ENCODE measurements at regions not wholly inside any gene's neighbourhood (a gene's known extent, or its start where the extent isn't known, plus 50 kb on each side); places are given as distances from the start of the nearest gene placed in this dataset.
"Not testable (repeated sequence)": the region's sequence is repeated elsewhere in the genome, so short reads cannot be mapped to it uniquely, and the experiment has no call there.

DNA sequence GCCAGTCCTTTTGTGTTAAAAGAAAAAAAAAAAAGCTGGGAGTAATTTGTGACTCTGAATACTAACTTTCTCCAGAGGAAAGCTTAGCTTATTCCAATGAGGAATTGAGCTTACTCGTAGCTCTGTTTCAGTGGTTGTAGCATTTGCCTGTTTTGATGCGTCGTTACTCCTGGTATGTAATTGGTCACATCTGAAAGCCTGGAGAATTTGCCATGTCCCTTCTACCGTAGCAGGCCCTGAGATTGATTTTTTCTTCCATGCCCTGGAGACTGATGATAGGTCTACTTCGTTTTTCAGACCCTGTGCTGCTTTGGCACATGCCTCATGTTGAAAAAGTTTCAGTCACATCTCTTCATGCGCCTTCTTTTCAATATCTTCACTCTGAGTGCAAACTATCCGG lies 1103.0 kb downstream of the PLA2G4A start:
- no peak for DNase-seq

DNA sequence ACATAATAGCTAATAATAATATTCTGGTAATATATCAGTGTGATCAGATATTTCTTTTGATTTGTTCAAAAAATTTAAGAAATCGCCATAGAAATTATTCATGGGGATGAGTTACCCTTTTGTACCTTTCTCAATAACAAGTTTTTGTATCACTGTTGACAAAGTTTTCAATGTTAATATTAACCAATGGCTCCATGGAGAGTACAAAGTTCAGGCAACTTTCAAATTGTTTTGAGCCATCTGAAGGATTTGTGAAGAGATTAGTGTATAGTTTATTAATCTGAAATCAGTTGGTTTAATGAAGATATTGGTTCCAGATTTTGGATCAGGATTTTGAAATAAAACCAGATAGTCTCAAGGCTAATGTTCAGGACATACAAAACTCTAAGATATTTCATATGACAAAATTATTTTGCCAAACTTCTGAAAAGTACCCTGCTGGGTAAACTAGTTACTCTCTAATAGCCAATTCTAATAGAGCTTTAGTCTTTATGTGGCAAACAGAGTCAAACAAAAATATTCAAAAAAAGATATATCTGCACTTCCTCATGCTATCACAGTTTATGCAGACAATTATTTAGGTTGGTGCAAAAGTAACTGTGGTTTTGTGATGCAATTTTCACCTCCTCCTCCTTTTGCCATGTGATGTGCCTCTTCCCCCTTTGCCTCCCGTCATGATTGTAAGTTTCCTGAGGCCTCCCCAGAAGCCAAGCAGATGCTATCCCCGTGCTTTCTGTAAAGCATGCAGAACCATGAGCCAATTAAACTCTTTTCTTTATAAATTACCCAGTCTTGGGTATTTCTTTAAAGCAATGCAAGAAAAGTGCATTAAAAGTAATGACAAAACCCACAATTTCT lies 1105.0 kb downstream of the PLA2G4A start:
- DNase-seq: no peak

DNA sequence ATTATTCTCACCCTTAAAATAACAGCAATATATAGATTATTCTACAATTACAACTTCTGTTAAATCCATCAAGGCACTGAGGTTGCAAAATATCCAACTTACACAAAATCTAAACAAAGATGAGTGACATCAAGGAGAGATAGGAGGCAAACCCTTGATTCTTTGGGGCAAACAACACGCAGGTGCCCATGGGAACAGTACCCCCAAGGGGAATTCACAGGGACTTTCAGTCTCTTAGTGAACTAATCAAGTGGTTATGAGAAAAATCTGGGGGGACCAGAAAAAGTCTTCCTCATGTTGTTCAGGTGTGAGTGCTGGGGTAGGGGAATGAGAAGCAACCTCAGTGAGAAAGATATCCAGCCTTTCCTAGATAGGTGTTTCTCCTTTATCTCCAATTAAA lies 1107.9 kb downstream of the PLA2G4A start:
- DNase-seq: no peak

DNA sequence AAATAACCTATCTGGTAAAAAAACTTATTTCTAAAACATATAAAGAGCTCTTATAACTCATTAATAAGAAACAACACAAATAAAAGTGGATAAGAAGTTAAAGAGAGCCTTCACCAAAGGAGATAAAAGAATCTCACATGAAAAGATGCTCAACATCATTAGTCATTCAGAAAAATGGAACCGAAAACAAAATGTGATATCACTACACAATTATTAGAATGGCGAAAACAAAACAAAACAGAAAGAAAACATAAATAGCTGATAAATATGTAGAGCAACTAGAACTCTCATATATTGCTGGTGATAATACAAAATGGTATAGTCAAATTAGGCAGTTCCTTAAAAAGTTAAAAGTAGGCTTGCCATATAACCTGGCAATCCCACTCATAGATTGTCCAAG lies 1109.3 kb downstream of the PLA2G4A start:
- no peak for DNase-seq

GRCh38 chr1:187942986-187943385 lies 1114.2 kb downstream of the PLA2G4A start:
- DNase-seq: no peak

GRCh38 chr1:187943606-187944403 lies 1115.1 kb downstream of the PLA2G4A start:
- DNase-seq: no peak

- DNase-seq: not testable (repeated sequence)
These were observed 1117.9 kb downstream of the PLA2G4A start for GRCh38 chr1:187946661-187947060.

GRCh38 chr1:187947359-187947758 lies 1118.6 kb downstream of the PLA2G4A start:
- no peak for DNase-seq

DNA sequence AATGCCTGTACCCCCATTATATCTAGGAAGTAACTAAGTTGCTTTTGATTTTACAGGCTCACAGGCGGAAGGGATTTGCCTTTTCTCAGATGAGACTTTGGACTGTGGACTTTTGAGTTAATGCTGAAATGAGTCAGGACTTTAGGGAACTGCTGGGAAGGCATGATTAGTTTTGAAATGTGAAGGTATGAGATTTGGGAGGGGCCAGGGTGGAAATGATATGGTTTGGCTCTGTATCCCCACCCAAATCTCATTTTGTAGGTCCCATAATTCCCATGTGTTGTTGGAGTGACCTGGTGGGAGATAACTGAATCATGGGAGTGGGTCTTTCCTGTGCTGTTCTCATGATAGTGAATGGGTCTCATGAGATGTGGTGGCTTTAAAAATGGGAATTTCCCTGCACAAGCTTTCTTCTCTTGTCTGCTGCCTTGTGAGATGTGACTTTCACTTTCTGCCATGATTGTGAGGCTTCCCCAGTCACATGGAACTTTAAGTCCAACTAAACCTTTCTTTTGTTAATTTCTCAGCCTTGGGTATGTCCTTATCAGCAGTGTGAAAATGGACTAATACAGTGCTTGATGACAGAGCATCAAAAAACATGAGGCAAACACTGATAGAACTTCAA lies 1119.5 kb downstream of the PLA2G4A start:
- DNase-seq: no peak

DNA sequence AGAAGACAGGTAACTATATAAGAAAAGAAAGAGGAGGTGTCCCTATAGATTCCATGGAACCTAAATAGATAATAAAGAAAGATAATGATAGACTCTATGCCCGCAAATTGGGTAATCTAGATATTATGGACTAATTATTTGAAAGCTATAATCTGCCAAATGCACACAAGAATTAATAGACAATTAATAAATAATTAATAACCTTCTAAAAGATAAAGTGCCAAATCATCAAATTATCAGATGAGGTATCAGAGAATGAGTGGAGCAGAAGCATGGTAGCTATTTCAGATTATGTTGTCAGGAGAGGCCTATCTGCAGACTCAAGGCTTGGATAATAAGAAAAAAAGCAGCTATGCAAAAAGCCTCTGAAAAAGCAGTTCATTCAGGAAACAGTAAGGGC lies 1120.8 kb downstream of the PLA2G4A start:
- DNase-seq: no peak

DNA sequence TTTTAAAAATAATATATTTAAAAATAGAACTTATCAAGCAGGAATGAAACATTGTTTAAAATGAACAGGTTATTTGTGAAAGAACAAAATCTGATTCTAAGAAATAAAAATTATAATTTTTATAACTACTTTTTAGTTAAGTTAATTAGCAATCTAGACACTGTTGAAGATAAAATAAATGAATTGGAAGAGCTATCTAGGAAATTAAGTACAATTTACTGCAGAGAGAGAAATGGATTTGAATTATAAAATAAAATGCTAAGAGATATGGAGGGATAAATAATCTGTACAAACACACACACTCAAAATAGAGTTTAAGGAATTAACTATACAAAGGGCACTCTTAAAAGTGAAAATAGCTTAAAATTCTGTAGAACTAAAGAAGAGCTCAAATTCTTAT lies 1123.1 kb downstream of the PLA2G4A start:
- no peak for DNase-seq

GRCh38 chr1:187952446-187952845 lies 1123.7 kb downstream of the PLA2G4A start:
- no peak for DNase-seq

GRCh38 chr1:187956975-187957374 lies 1128.2 kb downstream of the PLA2G4A start:
- no peak for DNase-seq

DNA sequence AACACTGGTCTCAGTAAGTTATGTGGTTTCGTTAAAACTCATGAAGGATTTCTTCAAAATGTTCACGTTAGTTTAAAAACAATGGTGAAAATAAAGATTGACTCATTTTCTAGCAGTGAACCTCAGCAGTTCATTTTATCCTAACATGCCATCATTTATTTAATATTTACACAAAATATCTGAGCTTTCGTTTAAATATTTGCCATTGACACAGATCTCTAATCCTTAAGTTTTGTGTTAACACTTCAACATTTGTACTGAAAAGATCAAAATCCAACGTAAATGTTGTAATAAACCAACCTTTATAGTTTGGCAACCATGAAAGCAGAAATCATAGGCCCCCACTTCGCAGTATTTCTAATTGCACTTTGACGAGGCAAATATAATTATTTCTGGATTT lies 1129.5 kb downstream of the PLA2G4A start:
- no peak for DNase-seq

GRCh38 chr1:187959062-187959461 lies 1130.3 kb downstream of the PLA2G4A start:
- DNase-seq: no peak

DNA sequence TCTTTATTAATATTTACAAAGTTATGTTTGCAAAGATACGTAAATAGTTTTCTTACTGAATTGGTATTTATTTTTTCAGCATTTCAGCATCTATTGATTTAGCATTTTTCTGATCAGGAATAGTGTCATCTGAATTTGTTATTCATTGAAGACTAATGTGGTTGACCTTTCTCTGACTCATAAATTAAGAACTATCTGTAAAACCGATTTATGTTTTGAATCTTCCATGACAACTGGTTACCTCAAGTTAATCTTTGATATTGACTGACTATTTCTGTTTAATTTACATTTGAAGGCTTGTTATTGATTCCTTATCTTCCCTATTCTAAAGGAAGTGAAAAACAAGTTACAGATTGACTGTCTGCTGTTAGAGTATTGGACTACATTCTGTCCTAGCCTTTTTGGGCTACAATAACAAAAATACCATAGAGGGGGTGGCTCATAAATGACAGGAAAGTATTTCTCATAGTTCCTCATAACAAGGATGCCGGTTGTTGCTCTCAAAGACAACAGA lies 1131.4 kb downstream of the PLA2G4A start:
- no peak for DNase-seq

- DNase-seq: no peak
These were observed 1133.1 kb downstream of the PLA2G4A start for GRCh38 chr1:187961895-187962294.

GRCh38 chr1:187971851-187972250 lies 1143.1 kb downstream of the PLA2G4A start:
- no peak for DNase-seq

DNA sequence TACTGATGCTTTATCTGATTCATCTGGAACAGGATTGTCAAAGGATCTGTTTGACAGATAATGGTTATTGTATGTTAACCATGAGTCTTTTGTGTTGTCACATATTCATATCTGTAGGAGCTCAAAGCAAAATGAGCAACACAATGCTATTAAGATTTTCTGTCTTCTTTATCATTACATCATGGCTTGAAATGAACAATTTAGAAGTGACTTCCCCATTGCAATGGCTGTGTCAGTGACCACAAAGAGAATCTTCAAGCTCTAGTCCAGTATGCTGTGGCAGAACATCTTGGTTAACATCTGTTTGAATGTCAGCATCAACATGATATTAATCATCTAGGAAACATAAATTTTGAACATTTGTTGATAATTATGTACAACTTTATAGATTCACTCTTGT lies 1148.5 kb downstream of the PLA2G4A start:
- DNase-seq: no peak

DNA sequence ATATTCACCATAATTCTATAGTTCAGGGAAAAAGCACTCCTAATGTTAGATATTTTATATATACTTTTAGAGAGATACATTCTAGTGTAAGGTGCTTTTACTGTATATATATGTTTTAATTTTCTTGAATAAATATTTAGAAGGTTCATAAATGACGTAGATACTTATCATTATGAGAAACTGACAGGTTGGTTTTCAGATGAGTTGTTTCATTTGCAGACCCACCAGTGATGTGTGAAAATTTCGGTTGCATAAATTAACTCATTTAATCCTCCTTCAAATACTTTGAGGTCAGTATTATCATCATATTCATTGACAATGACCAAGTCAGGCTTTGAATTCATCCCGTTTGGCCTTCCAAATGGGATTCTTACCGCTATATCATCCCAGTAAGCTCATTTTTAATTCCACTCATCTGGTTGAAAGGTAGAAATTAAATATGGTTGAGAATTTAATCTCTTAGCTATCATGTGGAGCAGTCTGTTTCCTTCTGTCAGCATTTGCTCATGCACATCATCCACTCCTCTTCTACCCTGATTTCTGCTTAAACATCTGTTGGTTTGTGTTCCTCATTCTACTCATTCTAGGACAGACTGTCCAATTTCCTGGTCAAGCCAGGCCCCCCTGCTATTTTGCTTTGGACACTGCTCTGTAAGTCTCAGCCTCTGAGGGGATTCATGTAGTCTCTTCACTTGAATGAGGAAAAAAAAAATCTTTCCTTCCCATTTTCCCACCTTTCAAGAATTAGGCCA lies 1156.6 kb downstream of the PLA2G4A start:
- no peak for DNase-seq

DNA sequence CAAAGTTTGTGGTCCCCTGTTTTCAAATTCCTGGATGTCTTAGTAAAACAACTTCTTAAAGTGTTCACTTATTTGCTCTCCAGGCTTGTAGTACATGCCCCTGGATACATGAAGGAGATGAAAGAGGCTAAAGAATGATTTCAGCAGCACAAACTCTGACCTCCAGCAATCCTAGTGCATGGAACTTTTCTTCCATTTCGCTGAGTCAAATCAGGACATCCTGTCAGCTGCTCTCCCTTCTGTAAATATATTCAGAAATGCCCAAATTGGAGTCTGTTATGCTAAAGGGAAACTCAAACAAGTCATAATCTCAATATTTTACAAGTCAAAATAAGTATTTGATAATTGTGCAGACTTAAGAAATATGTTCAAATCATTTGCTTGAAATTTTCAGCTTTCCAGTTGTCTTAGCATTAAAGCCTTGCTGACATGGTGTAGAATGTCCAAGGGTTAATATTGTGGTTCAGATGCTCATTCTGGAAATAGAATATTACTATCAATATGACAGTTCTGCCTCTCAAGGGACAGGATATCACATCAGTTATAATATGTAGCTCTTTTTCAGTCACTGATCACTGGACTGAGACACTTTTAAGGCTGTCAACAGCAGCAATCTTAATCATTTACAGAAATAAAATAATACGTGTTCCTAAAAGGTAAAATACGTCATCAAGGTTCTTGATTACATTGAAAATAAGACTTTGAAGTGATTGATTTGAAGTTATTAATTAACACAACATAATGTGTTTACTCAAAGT lies 1157.3 kb downstream of the PLA2G4A start:
- no peak for DNase-seq

DNA sequence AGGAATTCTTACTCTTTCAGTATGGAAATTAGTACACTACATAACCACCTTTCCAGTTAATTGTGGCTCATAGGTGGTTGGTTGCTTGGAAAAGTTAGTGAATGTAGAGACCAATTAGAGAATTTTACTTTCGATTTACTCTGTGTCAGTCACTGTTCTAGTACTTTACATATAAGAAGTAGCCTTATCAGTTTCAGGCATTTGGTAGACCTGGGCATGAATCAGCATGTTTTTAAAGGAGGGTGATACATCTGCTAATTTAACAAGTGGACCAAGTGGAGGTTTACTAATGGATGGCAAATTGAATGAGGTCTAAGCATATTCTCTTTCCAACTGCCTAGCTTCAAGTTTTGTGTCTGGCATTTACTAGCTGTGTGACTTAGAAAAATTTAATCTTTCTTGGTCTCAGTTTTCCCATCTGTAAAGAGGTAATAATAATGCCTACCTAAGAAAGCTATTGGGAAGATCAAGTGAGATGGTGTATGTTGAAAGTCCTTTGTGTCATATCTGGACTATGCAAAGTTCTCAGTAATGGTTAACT lies 1158.6 kb downstream of the PLA2G4A start:
- no peak for DNase-seq

All from amniotic stem cell (primary cell).